GM12874 (cell line): ENCODE measurements at regions not wholly inside any gene's neighbourhood (a gene's known extent, or its start where the extent isn't known, plus 50 kb on each side); places are given as distances from the start of the nearest gene placed in this dataset.

Experiments
- CTCF ChIP-seq: IDR thresholded peaks from 2 replicates; pipeline ENCODE4 v1.5.1; 2011; ENCODE audit warnings: low read depth, mild to moderate bottlenecking, control low read depth, low read length, moderate library complexity; ENCODE audit not compliant: insufficient read depth

GRCh38 chr4:24141836-24142235, 252.0 kb upstream of the PPARGC1A start:
- TF ChIP-seq CTCF: no peak

- no peak for TF ChIP-seq CTCF
Measured at GRCh38 chr4:24140892-24141291, 251.0 kb upstream of the PPARGC1A start.

- no peak for TF ChIP-seq CTCF
Measured at GRCh38 chr4:24137671-24138601, 248.1 kb upstream of the PPARGC1A start.

GRCh38 chr4:24131954-24132673, 242.3 kb upstream of the PPARGC1A start:
- no peak for TF ChIP-seq CTCF

- TF ChIP-seq CTCF: no peak
Measured at GRCh38 chr4:24130637-24131036, 240.8 kb upstream of the PPARGC1A start.

- no peak for TF ChIP-seq CTCF
Measured at GRCh38 chr4:24126776-24127175, 236.9 kb upstream of the PPARGC1A start.

- TF ChIP-seq CTCF: no peak
Measured at GRCh38 chr4:24121395-24122175, 231.7 kb upstream of the PPARGC1A start.
